ENCODE measurements at regions not wholly inside any gene's neighbourhood (a gene's known extent, or its start where the extent isn't known, plus 50 kb on each side); places are given as distances from the start of the nearest gene placed in this dataset.
"Not testable (repeated sequence)": the region's sequence is repeated elsewhere in the genome, so short reads cannot be mapped to it uniquely, and the experiment has no call there.

DNA sequence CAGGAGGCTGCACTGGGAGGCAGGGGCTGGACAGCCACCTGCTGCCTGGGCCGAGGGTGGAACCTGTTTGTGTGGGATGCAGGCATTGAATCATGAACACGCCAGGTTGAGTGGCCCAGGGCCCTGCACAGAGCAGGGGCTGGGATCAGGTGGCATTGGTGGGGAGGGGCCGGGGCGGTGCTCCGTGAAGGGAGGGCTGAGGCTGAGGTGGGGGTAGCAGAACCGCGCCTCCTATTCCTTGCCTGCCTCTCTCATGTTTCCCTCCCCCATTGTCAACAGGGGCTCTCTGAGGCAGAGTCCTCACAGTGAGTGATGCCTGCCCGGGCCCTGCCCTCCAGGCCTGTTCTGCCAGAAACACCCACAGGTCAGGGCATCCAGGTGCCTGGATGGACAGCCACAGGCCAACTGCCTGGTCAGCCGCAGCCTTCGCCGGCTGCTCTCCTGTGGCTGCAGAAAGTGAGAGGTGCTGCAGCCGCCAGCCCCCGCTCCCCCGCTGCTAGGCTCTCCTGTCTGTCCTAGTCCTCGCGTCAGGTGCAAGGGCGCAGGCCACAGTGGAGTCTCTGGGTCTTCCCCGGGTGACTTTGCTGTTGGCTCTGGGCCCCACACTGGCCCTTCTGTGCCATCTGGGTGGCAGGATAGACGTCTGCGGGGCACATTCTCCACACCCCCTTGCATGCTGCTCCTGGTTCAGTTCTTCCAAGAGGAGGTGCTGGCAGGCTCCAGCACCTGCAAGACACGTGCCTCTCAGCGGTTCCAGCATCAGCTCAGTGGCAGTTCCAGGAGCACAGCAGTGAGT is 79.6 kb upstream of the GOLGA6L4 start:
- CTCF ChIA-PET; H3K27me3 Mint-ChIP-seq (ENCODE audit: low read depth); H3K4me3 Mint-ChIP-seq; H3K27ac Mint-ChIP-seq; H3K36me3 Mint-ChIP-seq; H3K9me3 Mint-ChIP-seq; POLR2A ChIA-PET: not testable (repeated sequence)
- H3K4me1 Mint-ChIP-seq: peaks cover 20% of the 10 kb centered on the region
- DNase-seq (ENCODE audit: low spot score) (peak; percentile 31), ATAC-seq (peak; percentile 61)

DNA sequence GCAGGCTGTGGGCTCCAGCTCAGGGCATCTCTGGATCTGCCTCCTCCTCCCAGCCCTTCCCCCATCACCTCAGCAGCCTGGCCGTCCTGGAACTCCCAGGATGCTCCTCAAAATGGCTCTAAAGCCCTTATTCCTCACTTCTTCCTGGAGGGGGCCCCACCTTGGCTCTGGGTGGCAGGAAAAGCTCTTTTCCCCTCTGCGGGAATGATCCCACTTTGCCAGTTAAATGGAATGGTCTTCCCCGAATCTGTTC is 79.1 kb upstream of the GOLGA6L4 start:
- H3K4me3 Mint-ChIP-seq; CTCF ChIA-PET; H3K9me3 Mint-ChIP-seq; DNase-seq (ENCODE audit: low spot score); POLR2A ChIA-PET; H3K27me3 Mint-ChIP-seq (ENCODE audit: low read depth); H3K36me3 Mint-ChIP-seq; H3K27ac Mint-ChIP-seq: not testable (repeated sequence)
- peaks cover 20% of the 10 kb centered on the region for H3K4me1 Mint-ChIP-seq
- peak; percentile 50 for ATAC-seq

DNA sequence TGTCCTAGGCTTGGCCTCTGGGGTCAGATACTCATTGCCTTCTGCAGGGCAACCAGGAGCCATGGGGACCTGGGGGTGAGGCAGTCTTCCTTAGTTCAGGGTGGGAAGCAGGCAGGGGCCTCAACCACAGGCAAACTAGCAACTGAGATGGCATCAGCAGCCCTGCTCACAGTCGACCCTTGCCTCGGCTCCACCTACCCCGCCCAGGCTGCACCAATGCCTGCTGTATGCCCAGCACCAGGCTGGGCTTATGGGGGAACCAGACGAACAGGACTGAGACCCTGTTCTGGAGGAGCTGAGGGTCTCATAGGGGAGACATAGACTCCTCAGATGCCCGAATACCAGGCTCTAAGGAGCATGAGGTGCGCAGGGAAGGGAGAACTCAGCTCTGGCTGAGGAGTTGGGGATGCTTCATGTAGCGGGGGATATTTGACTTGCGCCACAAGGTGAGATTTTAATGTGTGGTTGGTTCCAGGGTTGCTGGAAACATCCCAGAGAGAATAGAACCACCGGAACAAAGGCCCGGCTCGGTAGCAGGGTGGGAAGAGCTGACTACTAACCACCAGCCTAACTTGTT is 78.4 kb upstream of the GOLGA6L4 start:
- CTCF ChIA-PET; ATAC-seq; H3K27ac Mint-ChIP-seq; POLR2A ChIA-PET; DNase-seq (ENCODE audit: low spot score); H3K9me3 Mint-ChIP-seq; H3K27me3 Mint-ChIP-seq (ENCODE audit: low read depth); H3K36me3 Mint-ChIP-seq; H3K4me3 Mint-ChIP-seq: not testable (repeated sequence)
- H3K4me1 Mint-ChIP-seq: peaks cover 20% of the 10 kb centered on the region

DNA sequence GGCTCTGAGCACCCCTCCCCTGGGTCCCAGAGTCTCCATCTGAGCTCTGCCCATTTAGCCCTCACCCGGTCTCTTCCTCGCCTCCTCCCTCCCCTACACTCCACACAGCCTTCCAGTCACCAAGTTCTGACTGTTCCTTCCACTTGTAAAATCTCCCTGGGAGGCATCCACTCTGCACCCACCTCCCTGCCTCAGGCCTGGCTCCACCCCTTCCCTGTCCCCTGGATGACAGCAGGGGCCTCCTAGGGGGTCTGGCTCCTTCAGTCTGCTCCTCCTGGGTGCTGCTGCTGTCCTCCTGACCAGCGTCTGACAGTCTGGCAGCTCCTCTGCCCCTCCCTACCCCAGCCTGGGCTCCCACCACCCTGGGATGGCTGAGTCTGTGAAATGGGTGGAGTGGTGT is 77.7 kb upstream of the GOLGA6L4 start:
- DNase-seq (ENCODE audit: low spot score); POLR2A ChIA-PET: not testable (repeated sequence)

DNA sequence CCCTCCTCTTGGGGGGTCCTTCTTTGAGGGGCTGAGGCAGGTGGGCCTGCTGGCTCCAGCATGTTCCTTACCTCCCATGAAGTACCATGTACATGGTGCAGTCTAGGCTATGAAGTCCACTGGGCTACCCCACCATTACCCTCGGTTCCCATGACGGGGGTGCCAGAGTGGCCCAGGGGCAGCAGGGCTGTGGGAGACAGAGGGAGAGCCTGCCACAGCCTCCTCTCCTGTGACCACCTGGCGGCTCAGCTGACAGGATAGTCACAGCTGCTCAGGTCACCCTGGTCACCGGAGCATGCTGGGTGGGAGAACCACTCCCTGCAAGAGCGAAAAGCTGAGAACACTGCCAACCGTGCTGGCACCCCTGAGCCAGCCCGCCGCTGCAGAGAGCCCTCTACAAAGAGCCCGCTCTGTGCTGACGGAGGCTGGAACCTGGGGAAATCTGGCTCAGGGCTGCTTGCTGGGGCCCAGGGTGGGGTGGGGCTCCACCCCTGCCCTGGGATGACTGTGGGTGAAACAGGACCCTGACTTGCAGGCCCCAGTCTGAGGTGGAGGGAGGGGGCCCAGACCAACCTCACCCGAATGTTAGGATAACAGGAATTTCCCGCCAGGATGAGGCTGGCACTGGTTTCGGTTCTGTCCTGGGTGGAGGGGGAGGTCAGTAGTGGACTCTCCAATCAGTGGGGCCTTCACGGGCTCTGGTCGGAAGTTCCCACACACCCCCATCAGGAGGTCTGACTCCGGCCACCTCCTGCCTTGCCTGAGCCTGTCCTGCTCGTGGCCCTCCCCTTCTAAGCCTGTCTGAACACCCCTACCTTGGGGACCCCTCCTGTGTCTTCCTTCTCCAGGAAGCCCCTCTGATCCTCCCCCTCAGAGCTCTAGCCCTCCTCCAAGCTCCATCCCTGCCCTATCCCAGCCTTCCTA is 76.0 kb upstream of the GOLGA6L4 start:
- DNase-seq (ENCODE audit: low spot score); H3K36me3 Mint-ChIP-seq; H3K27me3 Mint-ChIP-seq (ENCODE audit: low read depth); POLR2A ChIA-PET; H3K27ac Mint-ChIP-seq; CTCF ChIA-PET; H3K4me3 Mint-ChIP-seq; H3K9me3 Mint-ChIP-seq; ATAC-seq: not testable (repeated sequence)
- H3K4me1 Mint-ChIP-seq: peaks cover 20% of the 10 kb centered on the region

More for the DNA sequence above, 77.7 kb upstream of the GOLGA6L4 start:
- H3K4me1 Mint-ChIP-seq: peaks cover 20% of the 10 kb centered on the region
- H3K27me3 Mint-ChIP-seq (ENCODE audit: low read depth); H3K4me3 Mint-ChIP-seq; H3K9me3 Mint-ChIP-seq; H3K27ac Mint-ChIP-seq; ATAC-seq; CTCF ChIA-PET; H3K36me3 Mint-ChIP-seq: not testable (repeated sequence)

DNA sequence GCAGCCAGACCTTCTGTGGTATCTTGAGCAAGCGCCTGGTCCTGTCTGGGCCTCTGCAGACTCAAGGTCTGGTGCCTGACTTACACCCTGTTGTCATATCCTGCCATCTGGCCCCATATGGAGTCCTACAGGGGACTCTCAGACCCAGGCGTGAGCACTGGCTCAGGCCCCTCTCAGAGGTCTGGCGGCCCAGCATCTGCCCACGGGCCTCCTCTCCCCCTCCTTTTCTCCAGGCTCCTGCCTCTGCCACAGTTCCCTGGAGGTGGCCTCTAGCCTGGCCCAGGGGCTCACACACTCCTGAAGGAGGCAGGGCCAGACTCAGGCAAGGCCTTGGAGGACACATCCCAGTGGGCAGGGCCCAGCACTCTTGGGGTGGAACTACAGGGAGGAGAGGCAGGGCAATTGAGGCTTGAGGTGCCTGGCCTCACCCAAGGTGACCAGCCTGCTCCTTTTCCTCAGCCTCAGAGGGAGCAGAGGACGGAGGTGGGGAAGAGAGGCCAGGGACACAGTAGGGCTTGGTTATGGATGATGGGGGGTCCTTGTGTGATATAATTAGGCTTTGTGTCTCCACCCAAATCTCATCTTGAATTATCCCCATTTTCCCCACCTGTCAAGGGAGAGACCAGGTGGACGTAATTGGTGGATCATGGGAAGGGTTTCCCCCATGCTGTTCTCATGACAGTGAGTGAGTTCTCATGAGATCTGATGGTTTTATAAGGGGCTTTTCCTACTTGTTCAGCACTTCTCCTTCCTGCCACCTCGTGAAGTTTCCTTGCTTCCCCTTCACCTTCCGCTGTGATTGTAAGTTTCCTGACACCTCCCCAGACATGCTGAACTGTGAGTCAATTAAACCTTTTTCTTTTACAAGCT is 70.9 kb upstream of the GOLGA6L4 start:
- H3K4me1 Mint-ChIP-seq; DNase-seq (ENCODE audit: low spot score); H3K4me3 Mint-ChIP-seq; H3K9me3 Mint-ChIP-seq; H3K36me3 Mint-ChIP-seq; H3K27ac Mint-ChIP-seq; H3K27me3 Mint-ChIP-seq (ENCODE audit: low read depth); POLR2A ChIA-PET; CTCF ChIA-PET: not testable (repeated sequence)
- peak; percentile 92 for ATAC-seq

DNA sequence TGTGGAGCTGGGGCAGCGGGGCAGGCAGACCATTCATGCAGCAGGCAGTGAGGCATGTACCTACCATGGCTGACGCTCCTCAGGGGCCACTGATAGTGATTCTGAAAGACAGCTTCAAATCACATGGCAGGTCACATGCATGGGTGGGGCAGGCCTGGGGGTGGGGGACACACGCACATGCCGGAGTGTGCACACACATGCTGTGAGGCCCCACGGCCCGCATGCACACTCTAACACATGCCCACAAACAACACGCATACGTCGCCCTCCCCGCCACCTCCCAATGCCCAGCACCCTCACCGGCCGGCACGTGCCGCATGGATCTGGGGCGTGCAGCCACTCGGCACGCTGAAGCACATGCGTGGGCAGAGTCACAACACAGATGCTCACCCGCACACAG is 65.5 kb upstream of the GOLGA6L4 start:
- CTCF ChIA-PET: not testable (repeated sequence)

DNA sequence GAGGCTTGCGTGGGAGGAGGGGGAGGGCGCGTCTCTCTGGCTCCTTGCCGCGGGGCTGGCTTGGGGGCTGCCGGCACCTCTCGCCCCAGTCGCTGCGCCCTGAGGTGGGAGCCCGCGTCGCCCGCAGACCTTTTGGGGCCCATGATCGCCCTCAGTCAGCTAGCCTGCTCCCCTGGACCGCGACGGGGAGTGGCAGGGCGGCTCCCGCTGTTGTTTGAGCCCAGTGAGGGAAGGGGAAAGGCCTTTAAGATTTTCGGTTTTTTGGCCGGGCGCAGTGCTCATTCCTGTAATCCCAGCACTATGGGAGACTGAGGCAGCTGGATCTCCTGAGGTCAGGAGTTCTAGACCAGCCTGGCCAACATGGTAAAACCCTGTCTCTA is 62.4 kb upstream of the GOLGA6L4 start:
- H3K4me1 Mint-ChIP-seq; H3K27me3 Mint-ChIP-seq (ENCODE audit: low read depth); ATAC-seq; CTCF ChIA-PET; POLR2A ChIA-PET; H3K27ac Mint-ChIP-seq; DNase-seq (ENCODE audit: low spot score); H3K4me3 Mint-ChIP-seq; H3K36me3 Mint-ChIP-seq; H3K9me3 Mint-ChIP-seq: not testable (repeated sequence)

More for the DNA sequence above, 65.5 kb upstream of the GOLGA6L4 start:
- H3K27ac Mint-ChIP-seq; POLR2A ChIA-PET; ATAC-seq; DNase-seq (ENCODE audit: low spot score); H3K4me1 Mint-ChIP-seq; H3K4me3 Mint-ChIP-seq; H3K27me3 Mint-ChIP-seq (ENCODE audit: low read depth); H3K36me3 Mint-ChIP-seq; H3K9me3 Mint-ChIP-seq: not testable (repeated sequence)
